Chondrocyte (in vitro differentiated cells): ENCODE measurements at regions not wholly inside any gene's neighbourhood (a gene's known extent, or its start where the extent isn't known, plus 50 kb on each side); places are given as distances from the start of the nearest gene placed in this dataset.

Experiments
- DNase-seq: peaks from one replicate; pipeline ENCODE4 v3.0.0; 2021; ENCODE audit warnings: mixed read lengths, low spot score
- H3K27ac Mint-ChIP-seq: one replicate; pipeline ENCODE4 v1.8.0; 2021; ENCODE audit warnings: mild to moderate bottlenecking, moderate library complexity, mixed read lengths; ENCODE audit not compliant: unreplicated experiment
- H3K27me3 Mint-ChIP-seq: 2 replicates; pipeline ENCODE4 v1.8.0; 2021; ENCODE audit warnings: low read depth, mixed read lengths
- H3K36me3 Mint-ChIP-seq: 2 replicates; pipeline ENCODE4 v1.8.0; 2021; ENCODE audit warnings: low read depth, mixed read lengths
- H3K4me1 Mint-ChIP-seq: 2 replicates; pipeline ENCODE4 v1.8.0; 2021; ENCODE audit warnings: low read depth, mild to moderate bottlenecking, mixed read lengths
- H3K4me3 Mint-ChIP-seq: one replicate; pipeline ENCODE4 v1.8.0; 2021; ENCODE audit warnings: mild to moderate bottlenecking, moderate library complexity, mixed read lengths; ENCODE audit not compliant: unreplicated experiment
- H3K9me3 Mint-ChIP-seq: 2 replicates; pipeline ENCODE4 v1.8.0; 2021; ENCODE audit warnings: low read depth, mixed read lengths
- TF ChIP-seq, protein P1 (sequence below): fragments of 200-600 bp; sonication (generic); IDR thresholded peaks from 2 replicates; pipeline ENCODE4 v1.5.0; 2021; ENCODE audit warnings: antibody characterized with exemption, mild to moderate bottlenecking, moderate library complexity

DNA sequence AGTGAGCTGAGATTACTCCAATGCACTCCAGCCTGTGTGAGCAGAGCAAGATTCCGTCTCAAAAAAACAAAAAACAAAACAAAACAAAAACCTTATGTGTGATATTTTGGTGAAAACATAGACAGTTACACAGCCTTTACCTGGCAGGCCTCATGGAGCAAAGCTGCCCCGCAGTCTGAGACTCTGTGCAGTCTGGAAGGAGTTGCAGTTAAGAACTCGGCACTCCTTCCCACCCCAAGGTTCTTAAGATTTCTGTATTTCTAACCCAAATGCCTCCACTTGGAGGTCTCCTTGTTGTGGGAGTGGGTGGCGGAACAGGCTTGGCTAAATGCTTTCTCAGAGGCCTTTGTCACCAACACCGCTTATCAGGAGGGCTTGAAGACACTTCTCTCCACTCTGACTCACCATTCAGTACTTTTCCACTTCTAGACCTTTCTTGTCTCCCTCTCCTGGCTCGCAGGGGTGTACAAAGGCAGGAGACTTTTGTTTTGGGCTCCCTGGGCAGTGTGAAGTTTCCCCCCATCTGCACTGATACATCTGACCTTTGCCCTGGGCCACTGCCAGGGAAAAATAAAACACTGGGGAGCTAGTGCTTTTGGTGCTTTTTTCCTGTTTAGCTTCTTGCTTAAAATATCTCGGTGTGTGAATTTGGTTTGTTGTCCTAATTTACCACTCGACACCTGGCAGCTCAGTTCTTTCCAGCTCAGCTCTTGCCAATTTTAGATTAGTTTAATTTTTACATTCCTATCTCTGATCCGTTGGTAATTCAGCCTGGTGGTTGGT, 51.3 kb upstream of the MAGI2 start:
- Mint-ChIP-seq H3K27ac (no peak overlapping the region), H3K4me1 (peaks cover 26% of the 10 kb centered on the region), H3K27me3 (no peaks in the 10 kb centered on the region), H3K9me3 (no peaks in the 10 kb centered on the region), H3K36me3 (no peaks in the 10 kb centered on the region), H3K4me3 (no peak overlapping the region)
- no peak for DNase-seq
- TF ChIP-seq, protein P1, sequence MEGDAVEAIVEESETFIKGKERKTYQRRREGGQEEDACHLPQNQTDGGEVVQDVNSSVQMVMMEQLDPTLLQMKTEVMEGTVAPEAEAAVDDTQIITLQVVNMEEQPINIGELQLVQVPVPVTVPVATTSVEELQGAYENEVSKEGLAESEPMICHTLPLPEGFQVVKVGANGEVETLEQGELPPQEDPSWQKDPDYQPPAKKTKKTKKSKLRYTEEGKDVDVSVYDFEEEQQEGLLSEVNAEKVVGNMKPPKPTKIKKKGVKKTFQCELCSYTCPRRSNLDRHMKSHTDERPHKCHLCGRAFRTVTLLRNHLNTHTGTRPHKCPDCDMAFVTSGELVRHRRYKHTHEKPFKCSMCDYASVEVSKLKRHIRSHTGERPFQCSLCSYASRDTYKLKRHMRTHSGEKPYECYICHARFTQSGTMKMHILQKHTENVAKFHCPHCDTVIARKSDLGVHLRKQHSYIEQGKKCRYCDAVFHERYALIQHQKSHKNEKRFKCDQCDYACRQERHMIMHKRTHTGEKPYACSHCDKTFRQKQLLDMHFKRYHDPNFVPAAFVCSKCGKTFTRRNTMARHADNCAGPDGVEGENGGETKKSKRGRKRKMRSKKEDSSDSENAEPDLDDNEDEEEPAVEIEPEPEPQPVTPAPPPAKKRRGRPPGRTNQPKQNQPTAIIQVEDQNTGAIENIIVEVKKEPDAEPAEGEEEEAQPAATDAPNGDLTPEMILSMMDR: no peak
